Suppressor macrophage treated with lipopolysaccharide for 1 hour (primary cell): ENCODE measurements at regions not wholly inside any gene's neighbourhood (a gene's known extent, or its start where the extent isn't known, plus 50 kb on each side); places are given as distances from the start of the nearest gene placed in this dataset.
"Not testable (repeated sequence)": the region's sequence is repeated elsewhere in the genome, so short reads cannot be mapped to it uniquely, and the experiment has no call there.

Source experiments
- DNase-seq, 3 donors: peaks; one replicate each; pipeline ENCODE4 v3.0.0-alpha.2; 2020 to 2022

DNA sequence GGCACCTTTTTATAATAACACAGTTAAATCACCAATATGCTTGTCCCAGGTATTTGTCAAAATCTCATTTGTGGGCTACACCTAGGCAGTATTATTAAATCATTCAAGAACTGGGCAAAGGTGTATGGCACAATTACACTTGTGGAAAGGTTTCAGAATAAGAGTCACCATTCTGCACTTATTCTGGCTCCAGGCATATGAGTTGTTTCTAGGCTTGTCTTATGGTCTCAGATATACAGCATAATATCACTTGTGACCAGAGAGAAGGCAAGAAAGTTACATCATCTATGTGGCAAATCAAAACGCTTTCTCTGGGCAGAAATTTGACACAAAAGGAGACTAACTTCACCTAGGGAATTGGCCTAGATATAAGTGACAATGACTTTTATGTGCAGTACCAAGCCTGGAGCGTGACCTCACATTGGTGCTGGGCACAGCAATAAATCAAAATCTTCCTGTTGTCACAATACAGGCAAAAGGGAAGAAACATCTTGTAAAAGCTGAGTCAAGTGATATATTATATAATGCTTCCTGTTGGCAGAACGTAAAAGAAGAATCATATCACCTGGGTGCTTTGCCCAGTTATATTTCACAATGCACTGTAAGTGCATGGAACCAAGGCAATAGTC lies 959.9 kb upstream of the AMELY start:
- DNase-seq: no peak

GRCh38 chrY:7866976-7867375 lies 955.4 kb upstream of the AMELY start:
- no peak for DNase-seq

DNA sequence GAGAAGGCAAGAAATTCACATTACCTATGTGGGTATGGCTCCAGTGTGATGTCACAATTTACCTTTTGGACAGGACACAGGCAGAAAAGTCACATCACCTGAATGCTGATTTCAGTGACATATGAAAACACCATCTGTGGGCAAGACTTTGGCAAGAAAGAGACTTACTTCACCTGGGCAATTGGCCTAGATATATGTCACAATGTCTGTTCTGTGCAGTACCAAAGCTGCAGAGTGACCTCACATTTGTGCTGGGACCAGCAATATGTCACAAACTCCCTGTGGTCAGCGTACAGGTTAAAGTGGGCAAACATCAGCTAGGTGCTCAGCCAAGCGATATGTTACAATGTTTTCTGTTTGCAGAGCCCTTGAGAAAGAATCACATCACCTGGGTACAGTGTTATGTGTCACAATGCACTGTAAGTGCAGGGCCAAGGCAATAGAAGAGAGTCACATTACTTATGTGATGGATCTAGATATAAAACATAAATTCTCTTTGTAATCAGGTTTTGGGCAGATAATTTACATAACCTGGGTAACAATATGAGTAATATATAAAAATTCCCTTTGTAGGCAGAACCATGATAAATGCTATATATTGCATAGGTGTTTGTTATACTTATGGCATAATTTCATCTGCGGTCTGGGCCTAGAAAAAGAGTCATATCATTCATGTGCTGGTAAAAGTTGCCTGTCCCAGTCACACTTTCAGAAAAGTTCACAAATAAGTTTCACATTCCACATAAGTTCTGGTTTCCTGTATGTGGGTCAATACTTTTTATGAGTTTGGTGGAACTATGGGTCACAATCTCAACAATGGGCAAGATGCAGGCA lies 949.4 kb upstream of the AMELY start:
- no peak for DNase-seq

- DNase-seq: no peak
Observed at GRCh38 chrY:7850191-7850590, 938.6 kb upstream of the AMELY start.

- no peak for DNase-seq
Observed at GRCh38 chrY:7845776-7846175, 934.2 kb upstream of the AMELY start.

GRCh38 chrY:7837046-7837445 lies 925.5 kb upstream of the AMELY start:
- DNase-seq: no peak

DNA sequence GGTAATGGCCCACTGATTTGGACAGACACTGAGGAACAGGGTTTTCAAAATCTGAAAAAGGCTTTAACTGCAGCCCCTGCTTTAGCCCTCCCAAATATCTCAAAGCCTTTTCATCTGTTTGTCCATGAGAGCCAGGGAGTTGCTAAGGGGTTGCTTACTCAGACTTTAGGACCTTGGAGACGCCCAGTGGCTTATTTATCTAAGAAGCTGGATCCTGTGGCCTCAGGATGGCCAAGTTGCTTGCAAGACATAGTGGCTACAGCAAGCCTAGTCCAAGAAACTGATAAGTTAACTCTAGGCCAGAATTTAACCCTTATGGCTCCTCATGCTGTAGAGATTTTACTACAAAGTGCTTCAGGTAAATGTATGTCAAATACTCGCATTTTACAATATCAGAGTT lies 924.8 kb upstream of the AMELY start:
- DNase-seq: no peak

GRCh38 chrY:7835416-7835815 lies 923.9 kb upstream of the AMELY start:
- no peak for DNase-seq

GRCh38 chrY:7834284-7834683 lies 922.7 kb upstream of the AMELY start:
- no peak for DNase-seq

DNA sequence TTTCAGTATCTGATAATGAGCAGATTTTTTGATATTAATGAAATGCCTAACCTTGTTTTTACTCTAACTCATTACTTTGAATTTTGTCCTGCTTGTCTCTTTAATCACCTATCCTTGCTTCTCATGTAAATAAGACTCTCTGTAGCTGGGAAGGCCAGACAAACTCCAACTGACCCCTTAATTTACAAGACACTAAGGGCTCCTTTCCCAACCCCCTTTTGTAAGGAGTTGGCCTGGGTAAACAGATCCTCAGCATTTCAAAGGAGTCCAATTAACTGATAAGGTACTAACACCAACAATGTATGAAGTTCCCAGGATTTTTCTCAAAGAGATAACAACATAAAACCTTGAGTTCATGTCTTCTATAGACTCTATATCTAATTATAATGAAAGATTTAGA lies 919.3 kb upstream of the AMELY start:
- not testable (repeated sequence) for DNase-seq

GRCh38 chrY:7826533-7826932 lies 915.0 kb upstream of the AMELY start:
- DNase-seq: no peak

DNA sequence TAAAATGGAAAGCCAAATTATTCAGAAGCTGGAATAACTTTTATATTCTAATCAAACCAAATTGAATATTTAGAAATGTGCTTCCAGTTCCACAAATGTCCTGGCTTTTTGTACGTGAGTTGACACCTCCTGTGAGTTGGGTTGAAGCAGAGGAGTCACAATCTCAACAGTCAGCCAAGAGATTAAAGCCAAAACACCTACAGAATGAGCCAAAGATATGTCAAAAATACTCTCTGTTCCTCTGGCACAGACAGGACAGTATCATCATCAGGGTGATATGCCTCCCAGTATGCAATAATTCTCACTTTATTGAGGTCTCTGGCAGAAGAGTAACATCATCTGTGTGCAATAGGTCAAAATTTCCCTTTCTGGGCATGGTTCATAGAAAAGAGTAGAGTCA lies 914.3 kb upstream of the AMELY start:
- DNase-seq: no peak

DNA sequence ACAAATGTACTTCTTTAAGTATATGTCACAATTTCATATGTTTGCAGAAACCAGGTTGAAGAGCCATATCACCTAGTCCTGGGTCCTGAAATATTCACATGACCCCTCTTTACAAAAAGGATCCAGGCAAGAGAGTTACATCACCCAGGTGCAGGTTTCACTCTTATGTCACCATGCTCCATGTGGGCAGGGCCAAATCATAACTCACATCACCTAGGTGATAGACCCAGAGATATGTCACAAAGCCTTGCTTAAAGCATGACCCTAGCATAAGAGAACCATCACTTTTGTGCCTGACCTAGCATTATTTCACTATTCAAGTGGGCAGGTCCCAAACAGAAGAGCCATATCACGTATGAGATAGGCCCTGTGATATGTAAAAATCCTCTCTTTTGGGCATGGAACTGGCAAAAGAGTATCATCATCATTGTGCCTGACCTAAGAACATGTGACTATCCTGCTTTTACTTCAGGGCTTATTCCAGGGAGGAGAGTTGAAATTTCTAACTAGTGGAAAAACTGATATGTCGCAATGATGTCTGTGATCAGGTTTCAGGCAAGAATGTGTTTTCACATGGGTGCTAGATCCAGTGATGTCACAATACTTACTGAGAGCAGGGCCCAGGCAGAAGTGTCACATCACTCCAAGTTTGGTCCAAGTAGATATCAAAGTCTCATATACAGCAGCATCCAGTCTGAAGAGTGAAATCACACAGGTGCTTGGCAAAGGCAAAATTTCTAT lies 909.9 kb upstream of the AMELY start:
- peak; percentile 13 to 55 (median 42) for DNase-seq

DNA sequence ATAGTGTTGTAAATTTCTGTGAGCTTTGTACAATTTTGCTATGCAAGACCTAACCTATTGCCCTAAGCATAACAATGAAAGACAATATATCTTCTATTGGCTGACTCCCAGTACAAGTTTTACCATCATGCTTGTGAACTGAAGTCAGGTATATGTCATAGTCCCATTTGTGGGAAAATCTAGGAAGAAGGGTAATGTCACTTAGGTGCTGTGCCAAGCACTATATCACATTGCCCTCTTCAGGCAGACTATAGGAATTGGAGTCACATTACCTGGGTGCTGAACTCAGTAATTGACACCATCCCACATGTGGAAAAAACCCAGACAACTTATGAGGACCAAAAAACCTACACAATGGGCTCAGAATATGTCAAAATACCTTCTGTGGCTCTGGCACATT lies 907.4 kb upstream of the AMELY start:
- peak; percentile 28 to 44 (median 32) for DNase-seq

- no peak for DNase-seq
Observed at GRCh38 chrY:7816567-7816966, 905.0 kb upstream of the AMELY start.

GRCh38 chrY:7815921-7816320 lies 904.4 kb upstream of the AMELY start:
- DNase-seq: no peak

- no peak for DNase-seq
Observed at GRCh38 chrY:7815285-7815684, 903.7 kb upstream of the AMELY start.

DNA sequence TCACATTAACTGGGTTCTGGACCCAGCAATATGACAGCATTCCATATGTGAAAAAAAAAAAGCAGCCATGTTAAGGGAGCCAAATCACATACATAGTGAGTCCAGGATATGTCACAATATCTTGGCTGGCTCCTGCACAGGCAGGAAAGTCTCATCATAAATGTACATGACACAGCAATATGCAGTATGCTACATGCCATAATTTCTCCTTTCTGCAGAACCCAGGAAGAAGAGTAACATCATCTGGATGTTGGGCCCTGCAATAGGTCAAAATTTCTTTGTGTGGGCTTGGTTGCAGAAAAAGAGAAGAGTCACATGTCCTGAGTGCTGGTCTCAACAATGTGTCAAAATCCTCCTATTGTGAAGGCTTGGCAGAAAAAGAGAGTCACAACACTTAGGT lies 902.8 kb upstream of the AMELY start:
- peak; percentile 26 to 57 (median 42) for DNase-seq

DNA sequence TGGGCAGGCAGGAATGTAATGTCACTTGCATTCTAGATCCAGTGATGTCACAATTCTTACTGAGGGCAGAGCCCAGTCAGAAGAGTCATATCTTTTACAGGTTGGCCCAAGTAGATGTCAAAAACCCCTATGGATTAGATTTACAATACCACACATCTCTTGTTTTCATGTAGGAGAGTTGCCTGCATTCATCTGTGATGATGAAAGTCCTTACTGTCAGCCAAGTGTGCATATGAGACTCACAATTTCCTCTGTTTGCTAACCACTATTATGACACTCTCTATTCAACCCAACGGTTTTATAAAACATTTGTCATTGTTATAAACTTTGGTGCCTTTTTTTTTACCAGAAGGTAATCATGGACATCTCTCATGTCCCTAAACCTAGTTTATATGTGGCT lies 898.8 kb upstream of the AMELY start:
- peak in 1 of 3 donors; percentile 32 for DNase-seq

DNA sequence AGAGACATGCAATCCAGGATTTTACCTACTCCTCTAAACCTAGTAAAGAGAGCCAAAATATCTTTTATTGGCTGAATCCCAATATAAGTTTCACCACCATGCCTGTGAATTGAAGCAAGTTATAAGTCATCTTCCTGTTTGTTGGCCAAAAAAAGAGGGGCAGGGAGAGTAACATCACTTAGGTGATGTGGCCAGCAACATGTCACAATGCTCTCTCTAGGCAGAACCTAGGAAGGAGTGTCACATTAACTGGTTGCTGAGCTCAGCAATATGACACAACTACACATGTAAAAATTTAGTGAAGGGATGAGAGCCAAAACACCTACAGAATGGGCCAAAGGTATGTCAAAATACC lies 895.9 kb upstream of the AMELY start:
- DNase-seq: no peak

- DNase-seq: peak in 1 of 3 donors; percentile 40
Observed at GRCh38 chrY:7806592-7807515, 895.3 kb upstream of the AMELY start.

DNA sequence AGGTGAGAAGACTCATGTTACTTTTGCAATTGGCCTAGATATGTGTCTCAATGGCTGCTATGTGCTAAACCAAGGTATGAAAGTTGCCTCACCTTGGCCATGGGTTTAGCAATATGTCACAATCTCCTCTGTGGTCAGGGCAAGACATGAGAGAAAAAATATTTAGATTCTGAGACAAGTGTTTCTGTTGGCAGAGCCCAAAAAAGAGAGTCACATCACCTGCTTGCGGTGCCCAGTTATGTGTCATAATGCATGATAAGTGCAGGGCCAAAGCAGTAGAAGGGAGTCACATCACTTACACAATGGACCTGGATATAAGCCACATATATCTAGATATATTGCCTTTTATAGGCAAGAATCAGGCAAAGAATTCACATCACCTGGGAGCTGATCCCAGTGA lies 894.1 kb upstream of the AMELY start:
- no peak for DNase-seq

DNA sequence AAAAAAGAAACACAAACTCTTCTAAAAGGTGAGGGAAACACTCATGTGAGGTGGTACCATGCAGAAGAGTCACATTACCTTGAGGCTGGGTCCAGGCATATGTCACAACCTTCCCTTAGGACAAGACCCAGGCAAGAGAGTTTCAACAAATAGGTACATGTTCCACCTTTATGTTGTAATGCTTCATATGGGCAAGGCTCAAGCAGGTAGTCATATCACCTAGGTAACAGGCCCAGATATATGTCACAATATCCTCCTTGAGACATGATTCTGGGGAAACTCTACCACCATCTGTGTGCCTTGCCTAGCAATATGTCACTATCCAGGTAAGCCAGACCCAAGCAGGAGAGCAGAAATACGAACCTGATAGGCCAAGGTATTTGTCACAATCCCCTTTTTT lies 892.2 kb upstream of the AMELY start:
- no peak for DNase-seq
